ENCODE measurements at regions not wholly inside any gene's neighbourhood (a gene's known extent, or its start where the extent isn't known, plus 50 kb on each side); places are given as distances from the start of the nearest gene placed in this dataset.
A peak's percentile ranks its signal among the peaks of the same experiment; 100 is the strongest.
"Not testable (repeated sequence)": the region's sequence is repeated elsewhere in the genome, so short reads cannot be mapped to it uniquely, and the experiment has no call there.

DNA sequence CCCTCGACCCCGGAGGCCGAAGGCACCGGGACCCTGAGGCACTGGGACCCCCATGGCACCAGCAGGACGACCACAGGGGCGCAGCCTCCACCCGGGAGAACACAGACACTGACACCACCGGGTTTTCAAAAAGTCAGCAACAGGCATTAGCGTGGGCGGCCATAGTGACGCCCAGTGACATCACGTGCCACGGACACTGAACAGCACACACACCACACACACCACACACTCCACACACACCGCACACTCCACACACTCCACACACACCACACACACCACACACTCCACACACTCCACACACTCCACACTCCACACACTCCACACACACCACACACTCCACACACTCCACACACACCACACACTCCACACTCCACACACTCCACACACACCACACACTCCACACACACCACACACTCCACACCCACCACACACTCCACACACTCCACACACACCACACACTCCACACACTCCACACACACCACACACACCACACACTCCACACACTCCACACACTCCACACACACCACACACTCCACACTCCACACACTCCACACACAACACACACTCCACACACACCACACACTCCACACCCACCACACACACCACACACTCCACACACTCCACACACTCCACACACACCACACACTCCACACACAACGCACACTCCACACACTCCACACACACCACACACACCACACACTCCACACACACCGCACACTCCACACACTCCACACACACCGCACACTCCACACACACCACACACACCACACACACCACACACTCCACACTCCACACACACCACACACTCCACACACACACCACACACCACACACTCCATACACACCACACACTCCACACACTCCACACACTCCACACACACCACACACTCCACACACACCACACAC is 3955.9 kb upstream of the TPTE start:
- H3K27me3 ChIP-seq (ENCODE audit: control insufficient read depth, insufficient read depth, low read length); intact Hi-C loops (cut with DNase I); H3K27ac ChIP-seq (ENCODE audit: low read depth in 2 of 2, low read length in 2 of 2); H3K4me3 ChIP-seq (ENCODE audit: low read length in 3 of 3); H3K9me3 ChIP-seq (ENCODE audit: control insufficient read depth in 2 of 3, insufficient read depth in 1 of 3, low read length in 3 of 3); FAIRE-seq; H3K4me1 ChIP-seq (ENCODE audit: control insufficient read depth in 2 of 3, insufficient read depth in 2 of 3, low read depth in 1 of 3, low read length in 3 of 3); H3K36me3 ChIP-seq (ENCODE audit: control insufficient read depth in 2 of 3, insufficient read depth in 3 of 3, low read length in 3 of 3): not testable (repeated sequence)
- peak in 3 of 5 donors; percentile 14 to 19 (median 15) for DNase-seq
- peak overlapping the region in 1 of 3 donors; percentile 26 for H3K9ac ChIP-seq (ENCODE audit: low read length in 3 of 3)

DNA sequence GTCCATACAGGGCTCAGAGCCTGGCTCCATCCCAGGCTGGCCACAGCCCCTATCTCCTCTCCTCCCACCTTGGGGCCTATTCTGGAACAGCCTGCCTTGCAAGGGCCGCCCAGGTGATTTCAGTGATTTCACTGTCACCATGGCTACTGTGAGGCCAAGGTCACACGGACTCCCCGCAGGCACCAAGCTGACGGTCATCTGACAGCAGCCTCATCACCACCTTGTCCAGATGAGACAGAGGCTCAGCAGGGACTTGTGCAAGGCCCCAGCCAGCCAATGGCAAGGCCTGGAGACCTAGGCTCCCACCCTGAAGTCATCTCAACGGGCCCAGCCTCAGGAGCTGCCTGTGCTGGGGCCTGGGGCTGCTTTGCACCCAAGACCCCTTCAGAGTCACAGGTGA is 3953.8 kb upstream of the TPTE start:
- H3K9me3 ChIP-seq (ENCODE audit: control insufficient read depth in 2 of 3, insufficient read depth in 1 of 3, low read length in 3 of 3); H3K9ac ChIP-seq (ENCODE audit: low read length in 3 of 3); intact Hi-C loops (cut with DNase I); FAIRE-seq; H3K4me3 ChIP-seq (ENCODE audit: low read length in 3 of 3); H3K4me1 ChIP-seq (ENCODE audit: control insufficient read depth in 2 of 3, insufficient read depth in 2 of 3, low read depth in 1 of 3, low read length in 3 of 3); H3K36me3 ChIP-seq (ENCODE audit: control insufficient read depth in 2 of 3, insufficient read depth in 3 of 3, low read length in 3 of 3); H3K27me3 ChIP-seq (ENCODE audit: control insufficient read depth, insufficient read depth, low read length); H3K27ac ChIP-seq (ENCODE audit: low read depth in 2 of 2, low read length in 2 of 2): not testable (repeated sequence)
- DNase-seq, result peak in 1 of 5 donors; percentile 6

DNA sequence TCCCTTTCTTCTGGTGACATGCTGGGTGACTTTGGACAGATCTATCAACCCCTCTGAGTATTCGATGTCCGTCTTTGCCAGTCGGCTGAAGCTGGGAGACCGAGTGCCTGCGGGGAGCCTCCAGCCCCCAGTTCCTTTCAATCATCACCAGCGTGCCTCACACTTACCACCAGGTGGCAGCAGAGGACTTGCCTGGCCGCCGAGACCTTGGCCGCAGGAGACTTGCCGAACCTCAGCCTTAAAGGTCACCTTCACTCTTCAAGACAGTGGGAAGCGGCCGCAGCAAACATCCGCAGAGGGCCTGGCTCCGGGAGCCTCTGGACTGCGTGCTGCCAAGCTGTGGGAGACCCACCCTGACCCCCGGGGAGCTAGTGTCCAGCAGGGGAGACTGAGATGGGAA is 3952.2 kb upstream of the TPTE start:
- H3K4me1 ChIP-seq (ENCODE audit: control insufficient read depth in 2 of 3, insufficient read depth in 2 of 3, low read depth in 1 of 3, low read length in 3 of 3); FAIRE-seq: not testable (repeated sequence)

DNA sequence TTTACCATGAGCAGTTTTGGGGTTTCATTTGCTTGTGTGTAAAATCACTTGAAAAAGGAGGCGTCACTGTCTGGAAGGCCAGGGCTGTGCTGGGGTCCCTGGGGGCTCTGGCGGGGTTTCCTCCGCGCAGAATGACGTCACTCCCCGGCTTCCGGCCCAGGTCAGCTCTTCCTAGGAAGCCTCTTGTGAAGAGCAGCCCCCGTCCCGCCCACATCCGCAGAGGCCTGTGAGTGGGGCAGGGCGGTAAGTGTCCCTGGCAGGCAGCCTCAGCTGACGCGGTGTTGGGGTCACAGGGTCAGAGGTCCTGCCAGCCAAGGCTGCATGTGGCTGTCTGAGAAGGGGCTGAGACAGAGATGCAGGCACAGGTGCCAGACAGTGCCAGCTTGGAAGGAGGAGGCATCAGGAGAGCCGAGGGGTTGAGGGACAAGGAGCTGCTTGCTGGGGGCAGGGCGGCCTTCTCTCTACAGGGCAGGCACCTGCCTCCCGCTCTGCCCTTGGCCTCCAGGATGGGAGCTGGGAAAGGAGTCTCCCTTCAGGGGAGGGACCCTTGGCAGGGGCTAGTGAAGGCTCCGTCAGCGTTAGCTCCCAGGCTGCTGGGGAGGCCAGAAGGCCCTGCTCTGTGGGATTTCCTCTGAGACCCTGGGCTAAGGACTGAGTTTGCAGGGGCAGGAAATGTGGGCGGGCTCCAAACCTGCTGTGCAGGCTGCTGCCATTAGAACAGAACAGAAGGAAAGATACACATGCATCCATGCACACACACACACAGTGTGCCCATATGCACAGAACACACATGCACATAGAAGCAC is 3951.6 kb upstream of the TPTE start:
- FAIRE-seq; intact Hi-C loops (cut with DNase I): not testable (repeated sequence)

More for the DNA sequence above, 3952.2 kb upstream of the TPTE start:
- DNase-seq; H3K27ac ChIP-seq (ENCODE audit: low read depth in 2 of 2, low read length in 2 of 2); intact Hi-C loops (cut with DNase I); H3K9me3 ChIP-seq (ENCODE audit: control insufficient read depth in 2 of 3, insufficient read depth in 1 of 3, low read length in 3 of 3); H3K9ac ChIP-seq (ENCODE audit: low read length in 3 of 3); H3K36me3 ChIP-seq (ENCODE audit: control insufficient read depth in 2 of 3, insufficient read depth in 3 of 3, low read length in 3 of 3); H3K27me3 ChIP-seq (ENCODE audit: control insufficient read depth, insufficient read depth, low read length); H3K4me3 ChIP-seq (ENCODE audit: low read length in 3 of 3): not testable (repeated sequence)

DNA sequence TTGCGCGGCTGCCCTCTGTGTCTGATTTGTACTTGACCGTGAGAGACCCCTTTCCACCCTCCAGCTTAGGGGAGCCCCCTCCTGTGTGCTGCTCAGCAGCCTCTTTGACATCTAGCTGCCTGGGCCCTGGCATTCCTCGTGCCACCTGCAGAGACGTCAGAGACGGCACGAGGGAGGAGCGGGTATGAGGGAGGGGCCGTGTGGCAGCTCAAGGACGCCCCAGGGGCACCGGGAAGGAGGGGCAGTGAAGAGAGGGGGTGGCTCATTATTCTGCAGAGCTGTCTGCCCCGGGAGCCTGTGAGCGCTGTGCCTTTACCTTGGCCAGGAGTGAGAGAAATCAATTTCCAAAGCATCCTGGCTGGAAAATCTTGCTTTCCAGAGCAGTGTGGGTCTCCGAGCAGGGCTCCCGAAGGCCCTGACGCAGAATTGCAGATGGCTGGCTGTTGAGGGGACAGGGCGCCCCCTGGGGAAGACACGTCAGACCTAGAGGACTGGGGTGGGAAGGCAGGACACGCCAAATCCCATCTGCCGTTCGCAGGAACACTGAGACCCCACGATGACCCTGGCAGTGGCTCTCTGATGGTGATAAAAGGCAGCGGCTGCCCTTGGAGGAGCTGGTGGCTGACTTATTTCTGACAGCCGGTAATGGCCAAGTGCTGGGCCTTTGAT is 3950.5 kb upstream of the TPTE start:
- H3K27ac ChIP-seq (ENCODE audit: low read depth in 2 of 2, low read length in 2 of 2); DNase-seq; intact Hi-C loops (cut with DNase I); H3K36me3 ChIP-seq (ENCODE audit: control insufficient read depth in 2 of 3, insufficient read depth in 3 of 3, low read length in 3 of 3); H3K27me3 ChIP-seq (ENCODE audit: control insufficient read depth, insufficient read depth, low read length); H3K9ac ChIP-seq (ENCODE audit: low read length in 3 of 3); H3K4me3 ChIP-seq (ENCODE audit: low read length in 3 of 3); FAIRE-seq; H3K9me3 ChIP-seq (ENCODE audit: control insufficient read depth in 2 of 3, insufficient read depth in 1 of 3, low read length in 3 of 3); H3K4me1 ChIP-seq (ENCODE audit: control insufficient read depth in 2 of 3, insufficient read depth in 2 of 3, low read depth in 1 of 3, low read length in 3 of 3): not testable (repeated sequence)

More for the DNA sequence above, 3951.6 kb upstream of the TPTE start:
- not testable (repeated sequence) for H3K9me3 ChIP-seq (ENCODE audit: control insufficient read depth in 2 of 3, insufficient read depth in 1 of 3, low read length in 3 of 3); DNase-seq; H3K27me3 ChIP-seq (ENCODE audit: control insufficient read depth, insufficient read depth, low read length); H3K4me1 ChIP-seq (ENCODE audit: control insufficient read depth in 2 of 3, insufficient read depth in 2 of 3, low read depth in 1 of 3, low read length in 3 of 3); H3K9ac ChIP-seq (ENCODE audit: low read length in 3 of 3); H3K4me3 ChIP-seq (ENCODE audit: low read length in 3 of 3); H3K27ac ChIP-seq (ENCODE audit: low read depth in 2 of 2, low read length in 2 of 2); H3K36me3 ChIP-seq (ENCODE audit: control insufficient read depth in 2 of 3, insufficient read depth in 3 of 3, low read length in 3 of 3)

DNA sequence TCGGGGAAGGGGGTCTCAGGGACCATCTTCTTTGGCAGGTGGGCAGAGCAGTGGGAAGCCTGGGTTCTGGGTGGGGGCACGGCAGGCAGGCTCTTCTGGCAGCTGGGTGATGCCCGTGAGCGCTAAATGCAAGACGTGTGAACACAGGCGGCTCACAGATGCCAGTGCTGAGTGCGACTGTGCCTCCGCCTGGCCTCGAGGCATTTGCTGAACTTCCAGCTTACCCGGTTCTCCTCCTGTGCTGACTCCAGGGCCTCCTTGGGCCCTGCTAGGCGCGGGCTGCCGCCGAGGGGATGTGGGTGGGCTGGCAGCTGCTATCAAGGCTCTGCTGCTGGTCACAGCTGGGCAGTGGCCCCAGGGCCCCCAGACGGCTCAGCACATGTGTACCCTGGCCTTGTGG is 3947.8 kb upstream of the TPTE start:
- H3K27me3 ChIP-seq (ENCODE audit: control insufficient read depth, insufficient read depth, low read length); H3K9me3 ChIP-seq (ENCODE audit: control insufficient read depth in 2 of 3, insufficient read depth in 1 of 3, low read length in 3 of 3); H3K9ac ChIP-seq (ENCODE audit: low read length in 3 of 3); H3K4me1 ChIP-seq (ENCODE audit: control insufficient read depth in 2 of 3, insufficient read depth in 2 of 3, low read depth in 1 of 3, low read length in 3 of 3); DNase-seq; H3K4me3 ChIP-seq (ENCODE audit: low read length in 3 of 3); H3K36me3 ChIP-seq (ENCODE audit: control insufficient read depth in 2 of 3, insufficient read depth in 3 of 3, low read length in 3 of 3); H3K27ac ChIP-seq (ENCODE audit: low read depth in 2 of 2, low read length in 2 of 2); intact Hi-C loops (cut with DNase I); FAIRE-seq: not testable (repeated sequence)

DNA sequence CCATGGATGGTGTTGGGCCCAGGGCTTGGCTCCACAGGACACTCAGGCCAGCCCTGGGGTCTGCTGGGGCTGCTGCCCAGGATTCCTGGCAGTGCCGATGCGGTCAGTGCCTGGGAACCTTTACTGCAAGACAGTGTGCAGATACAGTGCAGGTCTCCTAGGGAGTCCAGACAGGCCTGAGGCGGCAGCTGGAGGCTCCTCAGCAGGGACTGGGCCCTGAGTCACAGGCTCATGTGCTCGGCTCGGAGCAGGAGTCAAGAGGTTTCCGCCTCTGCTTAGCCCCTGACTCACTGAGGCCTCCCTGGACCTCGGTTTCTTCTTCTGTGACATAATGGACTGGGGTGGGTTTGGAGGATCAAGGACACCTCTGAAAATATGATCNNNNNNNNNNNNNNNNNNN is 3941.6 kb upstream of the TPTE start:
- intact Hi-C loops (cut with DNase I); DNase-seq: not testable (repeated sequence)

More for the DNA sequence above, 3941.6 kb upstream of the TPTE start:
- not testable (repeated sequence) for H3K27ac ChIP-seq (ENCODE audit: low read depth in 2 of 2, low read length in 2 of 2); H3K4me3 ChIP-seq (ENCODE audit: low read length in 3 of 3); H3K27me3 ChIP-seq (ENCODE audit: control insufficient read depth, insufficient read depth, low read length); H3K9ac ChIP-seq (ENCODE audit: low read length in 3 of 3); H3K36me3 ChIP-seq (ENCODE audit: control insufficient read depth in 2 of 3, insufficient read depth in 3 of 3, low read length in 3 of 3); H3K4me1 ChIP-seq (ENCODE audit: control insufficient read depth in 2 of 3, insufficient read depth in 2 of 3, low read depth in 1 of 3, low read length in 3 of 3); H3K9me3 ChIP-seq (ENCODE audit: control insufficient read depth in 2 of 3, insufficient read depth in 1 of 3, low read length in 3 of 3); FAIRE-seq

Data from kidney (tissue), 10 donors.